Ectodermal cell (in vitro differentiated cells): ENCODE measurements at regions not wholly inside any gene's neighbourhood (a gene's known extent, or its start where the extent isn't known, plus 50 kb on each side); places are given as distances from the start of the nearest gene placed in this dataset.
A peak's percentile ranks its signal among the peaks of the same experiment; 100 is the strongest.

Source experiments
- H3K27ac ChIP-seq: 2 replicates; pipeline ENCODE4 v1.7.0; 2013; ENCODE audit warnings: mild to moderate bottlenecking, low read depth, low read length; ENCODE audit not compliant: insufficient read depth, poor library complexity, severe bottlenecking
- H3K27me3 ChIP-seq: 2 replicates; pipeline ENCODE4 v1.7.0; 2013; ENCODE audit warnings: mild to moderate bottlenecking, low read length; ENCODE audit not compliant: insufficient read depth, control insufficient read depth, poor library complexity, severe bottlenecking
- H3K36me3 ChIP-seq: one replicate; pipeline ENCODE4 v1.7.0; 2013; ENCODE audit warnings: low read length; ENCODE audit not compliant: control insufficient read depth, insufficient read depth
- H3K4me1 ChIP-seq: one replicate; pipeline ENCODE4 v1.7.0; 2013; ENCODE audit warnings: low read length; ENCODE audit not compliant: control insufficient read depth, insufficient read depth
- H3K4me3 ChIP-seq: 2 replicates; pipeline ENCODE4 v1.7.0; 2013; ENCODE audit warnings: low read depth, low read length, control low read depth; ENCODE audit not compliant: insufficient read depth
- H3K9me3 ChIP-seq: 2 replicates; pipeline ENCODE4 v1.7.0; 2013; ENCODE audit warnings: mild to moderate bottlenecking, low read length, moderate library complexity; ENCODE audit not compliant: control insufficient read depth
- WGBS, 2 experiments: methylation state at CpG; one replicate each; pipeline ENCODE4 v1.1.7; 2013; ENCODE audit warnings: missing lambda C conversion rate in 2 of 2; 5-methylcytosine and 5-hydroxymethylcytosine counted together

DNA sequence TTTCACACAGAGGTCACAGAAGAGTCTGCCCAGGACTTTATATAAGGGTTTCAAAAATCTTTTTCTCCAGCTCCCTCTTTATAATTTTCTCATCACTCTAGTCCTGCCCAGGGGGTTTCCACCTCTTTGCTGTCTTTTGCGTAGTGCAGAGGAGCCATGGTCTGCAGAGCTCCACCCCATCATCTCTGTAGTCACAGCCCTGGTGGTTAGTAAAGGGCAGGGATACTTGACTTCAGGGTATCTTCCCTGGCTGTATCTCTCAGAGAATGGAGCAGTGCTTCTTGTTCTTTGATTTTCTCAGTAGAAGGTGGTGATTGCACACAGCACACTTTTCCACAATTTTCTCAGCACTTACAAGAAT, 900.6 kb upstream of the COX7C start:
- no peaks in the 10 kb centered on the region for H3K36me3 ChIP-seq
- H3K27me3 ChIP-seq, result no peaks in the 10 kb centered on the region
- no peaks in the 10 kb centered on the region for H3K9me3 ChIP-seq
- no peak overlapping the region for H3K4me3 ChIP-seq
- H3K4me1 ChIP-seq, result no peaks in the 10 kb centered on the region
- 92 to 100% methylated on average over 1 of the region's 1 CpG for WGBS, 2 experiments
- H3K27ac ChIP-seq, result no peak overlapping the region

DNA sequence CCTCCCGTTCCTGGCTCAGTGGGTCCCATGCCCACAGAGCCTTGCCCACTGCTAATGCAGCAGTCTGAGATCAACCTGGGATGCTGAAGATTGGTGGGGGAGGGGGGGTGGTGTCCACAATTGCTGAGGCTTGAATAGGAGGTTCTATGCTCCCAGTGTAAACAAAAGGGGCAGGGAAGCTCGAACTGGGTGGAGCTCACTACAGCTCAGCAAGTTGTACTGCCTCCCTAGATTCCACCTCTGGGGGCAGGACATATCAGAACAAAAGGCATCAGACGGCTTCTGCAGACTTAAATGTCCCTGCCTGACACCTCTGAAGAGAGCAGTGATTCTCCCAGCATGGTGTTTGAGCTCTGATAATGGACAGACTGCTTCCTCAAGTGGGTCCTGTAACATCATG, 885.6 kb upstream of the COX7C start:
- Histone ChIP-seq H3K36me3 (no peaks in the 10 kb centered on the region), H3K27ac (no peak overlapping the region), H3K27me3 (no peaks in the 10 kb centered on the region), H3K9me3 (no peaks in the 10 kb centered on the region), H3K4me3 (no peak overlapping the region), H3K4me1 (no peaks in the 10 kb centered on the region)
- 87% methylated on average over 3 of the region's 3 CpGs for WGBS, 2 experiments

DNA sequence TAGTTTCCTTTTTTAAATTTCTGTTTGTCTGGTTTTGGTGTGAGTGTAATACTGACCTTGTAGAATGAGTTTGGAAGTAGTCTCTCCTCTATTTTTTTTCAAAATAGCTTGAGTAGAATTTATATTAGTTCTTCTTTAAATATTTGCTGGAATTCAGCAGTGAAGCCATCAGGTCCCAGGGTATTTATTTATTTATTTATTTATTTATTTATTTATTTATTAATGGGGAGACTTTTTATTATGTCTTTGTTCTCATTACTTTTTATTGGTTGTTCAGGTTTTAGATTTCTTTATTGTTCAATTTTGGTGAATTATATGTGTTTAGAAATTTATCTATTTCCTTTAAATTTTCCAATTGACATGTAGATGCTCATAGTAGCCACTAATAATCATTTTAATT, 875.8 kb upstream of the COX7C start:
- Histone ChIP-seq H3K4me3 (no peak overlapping the region), H3K4me1 (no peaks in the 10 kb centered on the region), H3K27ac (no peak overlapping the region), H3K36me3 (no peaks in the 10 kb centered on the region), H3K9me3 (no peaks in the 10 kb centered on the region), H3K27me3 (no peaks in the 10 kb centered on the region)

DNA sequence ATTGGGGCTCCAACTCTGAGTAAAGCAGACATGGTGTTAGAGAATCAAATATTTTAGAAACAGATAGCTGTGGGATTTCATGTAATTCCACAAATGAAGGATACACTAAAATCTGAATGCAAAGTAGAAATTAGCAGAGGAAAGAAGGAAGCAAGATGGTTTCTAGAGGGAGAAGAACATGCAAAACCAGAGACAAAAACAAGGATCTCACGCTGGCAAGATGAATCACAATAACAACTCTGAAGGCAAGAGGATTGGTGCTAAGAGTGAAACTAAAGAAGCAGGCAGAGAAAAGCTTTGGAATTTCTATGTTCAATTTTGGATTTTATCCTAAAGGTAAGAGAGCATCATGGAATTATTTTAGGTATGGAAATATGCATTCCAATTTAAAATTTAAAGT, 857.2 kb upstream of the COX7C start:
- H3K9me3 ChIP-seq, result no peaks in the 10 kb centered on the region
- H3K4me1 ChIP-seq, result no peaks in the 10 kb centered on the region
- no peaks in the 10 kb centered on the region for H3K27me3 ChIP-seq
- WGBS, 2 experiments, result 19 to 36% methylated on average over 1 of the region's 1 CpG
- H3K4me3 ChIP-seq, result no peak overlapping the region
- no peaks in the 10 kb centered on the region for H3K36me3 ChIP-seq
- no peak overlapping the region for H3K27ac ChIP-seq

DNA sequence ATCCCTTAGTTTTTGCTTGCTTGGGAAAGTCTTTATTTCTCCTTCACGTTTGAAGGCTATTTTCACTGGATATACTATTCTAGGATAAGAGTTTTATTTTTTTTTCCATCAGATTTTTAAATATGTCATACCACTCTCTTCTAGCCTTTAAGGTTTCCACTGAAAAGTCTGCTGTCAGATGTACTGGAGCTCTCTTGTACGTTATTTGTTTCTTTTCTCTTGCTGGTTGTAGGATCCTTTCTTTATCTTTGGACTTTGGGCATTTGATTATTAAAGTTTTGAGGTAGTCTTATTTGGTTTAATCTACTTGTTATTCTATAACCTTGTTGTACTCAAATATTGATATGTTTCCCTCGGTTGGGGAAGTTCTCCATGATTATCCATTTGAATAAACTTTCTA, 848.4 kb upstream of the COX7C start:
- Histone ChIP-seq H3K36me3 (no peaks in the 10 kb centered on the region), H3K27ac (no peak overlapping the region), H3K9me3 (no peaks in the 10 kb centered on the region), H3K4me1 (no peaks in the 10 kb centered on the region), H3K27me3 (no peaks in the 10 kb centered on the region), H3K4me3 (no peak overlapping the region)
- WGBS, 2 experiments, result 95% methylated on average over 3 of the region's 3 CpGs; no CpG with 5 or more reads in 1 of the 2 experiments

DNA sequence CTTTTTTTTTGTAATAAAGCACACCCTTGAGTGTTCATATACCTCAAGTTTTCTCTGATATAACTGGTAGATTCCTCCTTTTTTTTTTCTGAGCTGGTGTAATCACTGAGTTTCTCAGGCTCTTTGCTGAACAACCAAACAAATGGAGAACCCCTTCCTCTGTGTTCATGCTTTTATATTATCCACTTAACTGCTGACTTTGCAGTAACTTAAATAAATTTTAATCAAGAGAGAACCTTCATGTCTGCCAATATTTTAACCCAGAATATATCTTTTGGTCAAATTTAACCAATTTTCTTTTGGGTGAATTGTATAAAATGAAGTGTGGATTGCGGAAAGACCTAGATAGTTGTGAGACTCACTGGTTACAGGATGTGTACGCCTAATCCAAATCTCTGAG, 833.0 kb upstream of the COX7C start:
- no peak overlapping the region for H3K4me3 ChIP-seq
- 93 to 97% methylated on average over 2 of the region's 2 CpGs for WGBS, 2 experiments
- no peaks in the 10 kb centered on the region for H3K27me3 ChIP-seq
- H3K4me1 ChIP-seq, result no peaks in the 10 kb centered on the region
- no peaks in the 10 kb centered on the region for H3K9me3 ChIP-seq
- H3K27ac ChIP-seq, result no peak overlapping the region
- no peaks in the 10 kb centered on the region for H3K36me3 ChIP-seq

DNA sequence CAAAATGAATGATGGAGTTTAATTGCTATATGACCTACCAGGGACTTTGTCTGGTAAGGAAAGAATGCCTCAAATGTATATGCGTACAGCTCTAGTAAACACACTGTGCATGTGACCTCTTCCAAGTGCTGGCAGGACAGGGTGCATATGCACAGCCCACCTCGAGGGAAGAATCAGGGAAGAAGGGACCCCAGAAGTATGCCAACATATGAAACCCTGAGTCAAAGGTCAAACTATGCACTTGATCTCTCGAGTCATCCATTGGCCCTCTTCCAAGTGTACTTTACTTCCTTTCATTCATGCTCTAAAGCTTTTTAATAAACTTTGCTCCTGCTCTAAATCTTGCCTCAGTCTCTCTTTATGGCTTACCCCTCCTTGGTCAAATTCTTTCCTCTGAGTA, 804.6 kb upstream of the COX7C start:
- no peak overlapping the region for H3K4me3 ChIP-seq
- no peaks in the 10 kb centered on the region for H3K27me3 ChIP-seq
- WGBS, 2 experiments, result 92 to 97% methylated on average over 3 of the region's 3 CpGs
- no peaks in the 10 kb centered on the region for H3K9me3 ChIP-seq
- H3K27ac ChIP-seq, result no peak overlapping the region
- H3K4me1 ChIP-seq, result no peaks in the 10 kb centered on the region
- H3K36me3 ChIP-seq, result no peaks in the 10 kb centered on the region

DNA sequence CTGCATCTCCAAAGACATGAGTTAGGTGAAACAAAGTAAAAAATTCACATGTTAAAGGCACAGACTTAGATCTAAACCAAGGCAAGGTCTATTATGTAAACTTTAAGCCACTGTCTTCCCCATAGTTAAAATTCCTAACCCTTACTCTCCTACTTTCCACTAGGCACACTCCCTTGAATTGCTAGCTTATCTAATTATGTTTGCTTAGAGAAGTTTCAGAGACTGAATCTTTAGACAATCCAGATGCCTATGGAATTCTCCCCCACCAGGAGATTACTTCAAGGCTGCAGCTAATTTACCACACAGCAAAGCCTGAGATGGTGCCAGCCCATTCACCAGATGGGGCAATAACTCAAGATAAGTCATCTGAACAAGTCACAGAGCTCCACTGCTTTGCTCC, 803.1 kb upstream of the COX7C start:
- Histone ChIP-seq H3K4me1 (no peaks in the 10 kb centered on the region), H3K4me3 (no peak overlapping the region), H3K9me3 (no peaks in the 10 kb centered on the region), H3K27ac (peak overlapping the region; percentile 19), H3K27me3 (no peaks in the 10 kb centered on the region), H3K36me3 (no peaks in the 10 kb centered on the region)

DNA sequence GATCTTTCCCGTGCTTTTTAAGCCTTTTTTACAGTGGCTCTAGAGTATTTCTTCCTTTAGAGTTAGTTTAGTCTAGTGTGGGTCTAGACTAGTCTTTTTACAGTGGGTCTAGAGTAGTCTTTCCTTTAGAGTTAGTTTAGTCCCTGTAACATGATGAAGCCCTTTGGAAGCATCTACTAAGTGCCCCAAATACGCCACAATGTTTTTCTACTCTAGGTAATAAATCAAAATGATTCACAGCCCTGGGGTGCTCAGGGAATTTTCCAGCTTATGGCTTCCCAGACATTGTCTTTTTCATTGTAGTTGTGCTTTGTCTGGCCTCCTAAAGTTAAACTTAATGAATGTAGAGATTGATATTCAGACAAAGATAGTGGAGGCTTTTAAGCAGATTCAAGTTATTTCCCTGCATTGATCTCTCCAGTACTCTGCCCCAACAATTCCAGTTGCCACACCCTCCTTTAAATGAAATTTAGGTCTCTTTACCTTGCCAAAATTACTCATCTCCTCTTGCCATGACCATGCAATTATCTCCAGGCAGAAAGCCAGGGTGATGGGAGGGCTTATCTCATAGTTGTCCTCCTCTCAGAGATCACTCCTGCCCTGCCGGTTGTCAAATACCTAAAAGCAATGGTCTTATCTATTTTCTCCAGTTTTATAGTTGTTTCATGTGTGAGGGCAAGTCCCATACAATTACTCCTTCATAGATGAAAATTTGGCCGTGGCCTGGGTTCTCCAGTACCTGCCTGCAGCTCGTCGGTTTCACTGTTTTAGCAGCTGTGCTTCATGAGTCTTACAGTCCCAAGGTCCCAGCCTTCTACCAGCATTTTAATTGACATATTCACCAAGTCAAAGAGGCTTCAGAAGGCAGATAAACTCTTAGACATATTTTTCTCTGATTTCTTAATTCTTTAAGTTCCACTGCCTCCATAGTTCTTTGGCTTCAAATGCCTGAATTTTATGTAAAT, 794.0 kb upstream of the COX7C start:
- Histone ChIP-seq H3K36me3 (no peaks in the 10 kb centered on the region), H3K4me3 (no peak overlapping the region), H3K4me1 (no peaks in the 10 kb centered on the region), H3K27ac (no peak overlapping the region), H3K9me3 (no peaks in the 10 kb centered on the region), H3K27me3 (no peaks in the 10 kb centered on the region)
- WGBS, 2 experiments, result 93 to 94% methylated on average over 5 to 6 of the region's 6 CpGs

DNA sequence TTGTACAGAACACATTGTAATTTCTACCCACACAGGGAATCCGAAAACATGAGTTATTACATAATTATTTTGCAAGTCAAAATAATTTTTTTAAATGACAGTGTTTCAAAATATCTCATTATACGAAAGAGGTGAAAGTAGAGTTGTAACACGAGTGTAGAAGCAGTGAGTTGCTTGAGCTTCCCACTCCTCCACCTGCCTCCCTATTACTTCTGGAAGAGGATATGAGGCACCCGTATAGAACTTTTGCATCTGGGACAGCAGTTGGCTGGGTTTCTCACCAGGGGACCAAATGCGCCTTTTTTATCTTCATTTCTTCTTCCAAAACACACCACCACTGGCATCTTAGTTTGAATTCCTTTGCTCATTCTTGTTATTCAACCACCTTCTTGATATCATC, 779.0 kb upstream of the COX7C start:
- 88 to 97% methylated on average over 3 to 4 of the region's 5 CpGs for WGBS, 2 experiments
- Histone ChIP-seq H3K4me1 (no peaks in the 10 kb centered on the region), H3K4me3 (no peak overlapping the region), H3K27me3 (no peaks in the 10 kb centered on the region), H3K27ac (no peak overlapping the region), H3K36me3 (no peaks in the 10 kb centered on the region), H3K9me3 (no peaks in the 10 kb centered on the region)
